GM12892 (cell line): ENCODE measurements at regions not wholly inside any gene's neighbourhood (a gene's known extent, or its start where the extent isn't known, plus 50 kb on each side); places are given as distances from the start of the nearest gene placed in this dataset.

ENCODE experiments used
- POLR2A ChIP-seq: IDR thresholded peaks from 2 replicates; pipeline ENCODE4 v1.6.1; 2011; ENCODE audit warnings: low read depth, low read length, control low read depth
- POLR2AphosphoS5 ChIP-seq: IDR thresholded peaks from 2 replicates; pipeline ENCODE4 v1.6.1; 2011; ENCODE audit warnings: low read depth, low read length, control low read depth

DNA sequence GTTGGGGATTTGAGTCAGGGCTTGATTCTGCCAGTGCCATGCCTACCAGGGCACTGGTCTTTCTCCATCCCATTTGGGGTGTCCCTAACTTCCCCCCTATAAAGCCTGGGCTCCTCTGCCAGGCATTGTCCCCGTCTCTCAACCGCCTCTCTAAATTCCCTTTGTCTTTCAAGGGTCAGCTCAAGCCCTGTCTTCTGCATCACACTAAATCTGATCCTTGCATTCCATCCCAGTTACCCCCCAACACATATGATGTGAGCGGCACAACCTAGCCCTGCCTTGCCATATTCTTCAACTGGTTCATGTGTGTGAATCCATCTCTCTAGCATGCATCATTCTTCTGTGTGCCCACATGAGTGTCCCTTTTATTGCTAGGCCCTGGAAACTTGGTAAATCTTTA, 480.9 kb downstream of the ZNF536 start:
- TF ChIP-seq POLR2AphosphoS5: no peak
- no peak for TF ChIP-seq POLR2A
